NB4 (cell line): ENCODE measurements at regions not wholly inside any gene's neighbourhood (a gene's known extent, or its start where the extent isn't known, plus 50 kb on each side); places are given as distances from the start of the nearest gene placed in this dataset.
A peak's percentile ranks its signal among the peaks of the same experiment; 100 is the strongest.

ENCODE experiments used
- DNase-seq: peaks from one replicate; pipeline ENCODE4 v3.0.0; 2010; ENCODE audit warnings: low read depth
- H3K4me3 ChIP-seq: one replicate; pipeline ENCODE4 v1.5.1; 2011; ENCODE audit warnings: mild to moderate bottlenecking, low read depth, low read length, moderate library complexity
- MYC ChIP-seq: IDR thresholded peaks from 2 replicates; pipeline ENCODE4 v1.6.1; 2011; ENCODE audit warnings: low read depth, low read length
- POLR2A ChIP-seq: IDR thresholded peaks from 2 replicates; pipeline ENCODE4 v1.6.1; 2011; ENCODE audit warnings: mild to moderate bottlenecking; ENCODE audit not compliant: insufficient read length; ENCODE audit errors: extremely low read depth
- TF ChIP-seq, protein P1 (sequence below): IDR thresholded peaks from one replicate; pipeline ENCODE4 v1.5.1; 2012; ENCODE audit warnings: low read depth, low read length
- TF ChIP-seq, protein P2 (sequence below): IDR thresholded peaks from 2 replicates; pipeline ENCODE4 v1.6.1; 2011; ENCODE audit warnings: low read depth, low read length

GRCh38 chr10:129140921-129141885 lies 325.8 kb upstream of the MGMT start:
- DNase-seq, result peak; percentile 60
- H3K4me3 ChIP-seq, result no peak overlapping the region
- TF ChIP-seq POLR2A (no peak), MYC (no peak)
- TF ChIP-seq, protein P1, sequence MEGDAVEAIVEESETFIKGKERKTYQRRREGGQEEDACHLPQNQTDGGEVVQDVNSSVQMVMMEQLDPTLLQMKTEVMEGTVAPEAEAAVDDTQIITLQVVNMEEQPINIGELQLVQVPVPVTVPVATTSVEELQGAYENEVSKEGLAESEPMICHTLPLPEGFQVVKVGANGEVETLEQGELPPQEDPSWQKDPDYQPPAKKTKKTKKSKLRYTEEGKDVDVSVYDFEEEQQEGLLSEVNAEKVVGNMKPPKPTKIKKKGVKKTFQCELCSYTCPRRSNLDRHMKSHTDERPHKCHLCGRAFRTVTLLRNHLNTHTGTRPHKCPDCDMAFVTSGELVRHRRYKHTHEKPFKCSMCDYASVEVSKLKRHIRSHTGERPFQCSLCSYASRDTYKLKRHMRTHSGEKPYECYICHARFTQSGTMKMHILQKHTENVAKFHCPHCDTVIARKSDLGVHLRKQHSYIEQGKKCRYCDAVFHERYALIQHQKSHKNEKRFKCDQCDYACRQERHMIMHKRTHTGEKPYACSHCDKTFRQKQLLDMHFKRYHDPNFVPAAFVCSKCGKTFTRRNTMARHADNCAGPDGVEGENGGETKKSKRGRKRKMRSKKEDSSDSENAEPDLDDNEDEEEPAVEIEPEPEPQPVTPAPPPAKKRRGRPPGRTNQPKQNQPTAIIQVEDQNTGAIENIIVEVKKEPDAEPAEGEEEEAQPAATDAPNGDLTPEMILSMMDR, result no peak
- TF ChIP-seq, protein P2, sequence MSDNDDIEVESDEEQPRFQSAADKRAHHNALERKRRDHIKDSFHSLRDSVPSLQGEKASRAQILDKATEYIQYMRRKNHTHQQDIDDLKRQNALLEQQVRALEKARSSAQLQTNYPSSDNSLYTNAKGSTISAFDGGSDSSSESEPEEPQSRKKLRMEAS, result no peak

- H3K4me3 ChIP-seq, result no peak overlapping the region
- DNase-seq, result no peak
- TF ChIP-seq, protein P1, result no peak
- TF ChIP-seq MYC, result no peak
- TF ChIP-seq, protein P2, result no peak
- no peak for TF ChIP-seq POLR2A
These were observed 315.8 kb upstream of the MGMT start for GRCh38 chr10:129151281-129151680.

DNA sequence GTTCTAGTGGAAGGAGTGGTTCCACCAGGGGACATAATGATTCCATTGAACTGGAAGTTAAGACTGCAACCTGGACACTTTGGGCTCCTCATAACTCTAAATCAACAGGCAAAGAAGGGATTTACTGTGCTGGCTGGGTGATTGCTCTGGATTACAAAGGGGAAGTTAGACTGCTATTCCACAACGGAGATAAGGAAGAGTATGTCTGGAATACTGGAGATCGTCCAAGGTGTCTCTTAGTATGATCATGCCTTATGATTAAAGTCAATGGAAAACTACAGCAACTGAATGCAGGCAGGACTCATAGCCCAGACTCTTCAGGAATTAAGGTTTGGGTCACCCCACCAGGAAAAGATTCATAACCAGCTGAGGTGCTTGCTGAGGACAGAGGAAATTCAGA lies 310.6 kb upstream of the MGMT start:
- no peak overlapping the region for H3K4me3 ChIP-seq
- no peak for DNase-seq
- TF ChIP-seq, protein P1, result no peak
- TF ChIP-seq MYC (no peak), POLR2A (no peak)
- TF ChIP-seq, protein P2, result no peak

- TF ChIP-seq, protein P1, result no peak
- no peak for TF ChIP-seq POLR2A
- TF ChIP-seq MYC, result no peak
- TF ChIP-seq, protein P2, result no peak
- no peak for DNase-seq
- no peak overlapping the region for H3K4me3 ChIP-seq
These were observed 309.9 kb upstream of the MGMT start for GRCh38 chr10:129157185-129157584.

GRCh38 chr10:129161150-129161549 lies 305.9 kb upstream of the MGMT start:
- DNase-seq, result peak; percentile 27
- no peak overlapping the region for H3K4me3 ChIP-seq
- TF ChIP-seq, protein P2, result peak; percentile 67
- TF ChIP-seq POLR2A (no peak), MYC (no peak)
- TF ChIP-seq, protein P1, result no peak
